ENCODE measurements at regions not wholly inside any gene's neighbourhood (a gene's known extent, or its start where the extent isn't known, plus 50 kb on each side); places are given as distances from the start of the nearest gene placed in this dataset.

DNA sequence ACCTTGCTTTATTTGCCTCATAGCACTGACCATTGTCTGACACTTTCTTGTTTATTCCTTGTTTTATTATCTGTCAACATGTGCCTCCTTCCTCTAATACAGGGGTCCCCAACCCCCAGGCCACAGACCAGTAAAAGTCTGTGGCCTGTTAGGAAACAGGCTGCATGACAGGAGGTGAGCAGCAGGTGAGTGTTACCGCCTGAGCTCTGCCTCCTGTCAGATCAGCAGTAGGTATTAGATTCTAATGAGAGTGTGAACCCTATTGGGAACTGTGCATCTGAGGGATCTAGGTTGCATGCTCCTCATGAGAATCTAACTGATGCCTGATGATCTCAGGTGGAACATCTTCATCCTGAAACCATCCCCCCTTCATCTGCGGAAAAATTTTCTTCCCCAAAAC, 228.0 kb downstream of the HINT1 start:
- TF ChIP-seq, protein P1, sequence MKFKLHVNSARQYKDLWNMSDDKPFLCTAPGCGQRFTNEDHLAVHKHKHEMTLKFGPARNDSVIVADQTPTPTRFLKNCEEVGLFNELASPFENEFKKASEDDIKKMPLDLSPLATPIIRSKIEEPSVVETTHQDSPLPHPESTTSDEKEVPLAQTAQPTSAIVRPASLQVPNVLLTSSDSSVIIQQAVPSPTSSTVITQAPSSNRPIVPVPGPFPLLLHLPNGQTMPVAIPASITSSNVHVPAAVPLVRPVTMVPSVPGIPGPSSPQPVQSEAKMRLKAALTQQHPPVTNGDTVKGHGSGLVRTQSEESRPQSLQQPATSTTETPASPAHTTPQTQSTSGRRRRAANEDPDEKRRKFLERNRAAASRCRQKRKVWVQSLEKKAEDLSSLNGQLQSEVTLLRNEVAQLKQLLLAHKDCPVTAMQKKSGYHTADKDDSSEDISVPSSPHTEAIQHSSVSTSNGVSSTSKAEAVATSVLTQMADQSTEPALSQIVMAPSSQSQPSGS (tag by site-specific recombination; IDR thresholded peaks at IDR 0.05; ENCODE audit: low read depth) = no peak
- TF ChIP-seq CTCF (tag by site-specific recombination; IDR thresholded peaks at IDR 0.05) (no peak), ZNF549 (tag by site-specific recombination; IDR thresholded peaks at IDR 0.05) (no peak), ZNF274 (IDR thresholded peaks at IDR 0.05; ENCODE audit: low read length) (no peak), ZNF274 (tag by site-specific recombination; IDR thresholded peaks at IDR 0.05; ENCODE audit: borderline replicate concordance) (no peak), ZNF214 (tag by site-specific recombination; IDR thresholded peaks at IDR 0.05; ENCODE audit: borderline replicate concordance) (no peak), ZNF335 (tag by site-specific recombination; conservative IDR thresholded peaks at IDR 0.05) (no peak), SP7 (tag by site-specific recombination; IDR thresholded peaks at IDR 0.05) (no peak), REST (tag by site-specific recombination; IDR thresholded peaks at IDR 0.05) (no peak)
- TF ChIP-seq, protein P2, sequence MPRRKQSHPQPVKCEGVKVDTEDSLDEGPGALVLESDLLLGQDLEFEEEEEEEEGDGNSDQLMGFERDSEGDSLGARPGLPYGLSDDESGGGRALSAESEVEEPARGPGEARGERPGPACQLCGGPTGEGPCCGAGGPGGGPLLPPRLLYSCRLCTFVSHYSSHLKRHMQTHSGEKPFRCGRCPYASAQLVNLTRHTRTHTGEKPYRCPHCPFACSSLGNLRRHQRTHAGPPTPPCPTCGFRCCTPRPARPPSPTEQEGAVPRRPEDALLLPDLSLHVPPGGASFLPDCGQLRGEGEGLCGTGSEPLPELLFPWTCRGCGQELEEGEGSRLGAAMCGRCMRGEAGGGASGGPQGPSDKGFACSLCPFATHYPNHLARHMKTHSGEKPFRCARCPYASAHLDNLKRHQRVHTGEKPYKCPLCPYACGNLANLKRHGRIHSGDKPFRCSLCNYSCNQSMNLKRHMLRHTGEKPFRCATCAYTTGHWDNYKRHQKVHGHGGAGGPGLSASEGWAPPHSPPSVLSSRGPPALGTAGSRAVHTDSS (tag by site-specific recombination; IDR thresholded peaks at IDR 0.05) = no peak
- TF ChIP-seq, protein P3, sequence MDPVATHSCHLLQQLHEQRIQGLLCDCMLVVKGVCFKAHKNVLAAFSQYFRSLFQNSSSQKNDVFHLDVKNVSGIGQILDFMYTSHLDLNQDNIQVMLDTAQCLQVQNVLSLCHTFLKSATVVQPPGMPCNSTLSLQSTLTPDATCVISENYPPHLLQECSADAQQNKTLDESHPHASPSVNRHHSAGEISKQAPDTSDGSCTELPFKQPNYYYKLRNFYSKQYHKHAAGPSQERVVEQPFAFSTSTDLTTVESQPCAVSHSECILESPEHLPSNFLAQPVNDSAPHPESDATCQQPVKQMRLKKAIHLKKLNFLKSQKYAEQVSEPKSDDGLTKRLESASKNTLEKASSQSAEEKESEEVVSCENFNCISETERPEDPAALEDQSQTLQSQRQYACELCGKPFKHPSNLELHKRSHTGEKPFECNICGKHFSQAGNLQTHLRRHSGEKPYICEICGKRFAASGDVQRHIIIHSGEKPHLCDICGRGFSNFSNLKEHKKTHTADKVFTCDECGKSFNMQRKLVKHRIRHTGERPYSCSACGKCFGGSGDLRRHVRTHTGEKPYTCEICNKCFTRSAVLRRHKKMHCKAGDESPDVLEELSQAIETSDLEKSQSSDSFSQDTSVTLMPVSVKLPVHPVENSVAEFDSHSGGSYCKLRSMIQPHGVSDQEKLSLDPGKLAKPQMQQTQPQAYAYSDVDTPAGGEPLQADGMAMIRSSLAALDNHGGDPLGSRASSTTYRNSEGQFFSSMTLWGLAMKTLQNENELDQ (tag by site-specific recombination; IDR thresholded peaks at IDR 0.05; ENCODE audit: low read depth) = no peak
